ENCODE measurements at regions not wholly inside any gene's neighbourhood (a gene's known extent, or its start where the extent isn't known, plus 50 kb on each side); places are given as distances from the start of the nearest gene placed in this dataset.

GRCh38 chr9:90070931-90071660, 466.3 kb downstream of the GADD45G start:
- DNase-seq (ENCODE audit: low read depth, low spot score) (no peak), ATAC-seq (no peak)
- no peak overlapping the region for H3K4me3 ChIP-seq (replicated peaks in 1 of 2; ENCODE audit: low read depth in 1 of 2, low read length in 2 of 2)
- ChIA-PET RAD21 (ENCODE audit: low non-redundant PET in 1 of 2, low total read pairs in 2 of 2, uncharacterized antibody in 2 of 2, unreplicated experiment in 2 of 2) (no interaction called here), POLR2A (no interaction called here), CTCF (interaction anchor here (1.3 kb wide), 1 partner anchor 479 kb away, joined by 3 read pairs; no protein-coding TSS in a partner anchor)
- no peak overlapping the region for H3K4me2 ChIP-seq (ENCODE audit: low read length)
- H3K79me2 ChIP-seq (ENCODE audit: insufficient read depth, low read length), result no peaks in the 10 kb centered on the region
- H3K27me3 ChIP-seq (ENCODE audit: insufficient read depth, low read length), result peaks cover 42% of the 10 kb centered on the region
- H3K36me3 ChIP-seq (ENCODE audit: control insufficient read depth in 1 of 2, insufficient read depth in 2 of 2, low read length in 2 of 2), result no peaks in the 10 kb centered on the region
- H4K20me1 ChIP-seq (ENCODE audit: insufficient read depth), result 0 out of 2 replicates have a peak, but pooled peaks cover 5% of the 10 kb centered on the region
- H3K27ac ChIP-seq (ENCODE audit: low read depth, low read length), result no peak overlapping the region
- H3K4me1 ChIP-seq (ENCODE audit: control insufficient read depth in 1 of 2, insufficient read depth in 2 of 2, low read length in 2 of 2), result no peaks in the 10 kb centered on the region
- no peaks in the 10 kb centered on the region for H3K9me3 ChIP-seq (ENCODE audit: control insufficient read depth in 1 of 2, insufficient read depth in 1 of 2, low read depth in 1 of 2, low read length in 2 of 2)
- no peaks in the 10 kb centered on the region for H3K9me2 ChIP-seq (ENCODE audit: insufficient read depth)
- no peak overlapping the region for H3K9ac ChIP-seq (ENCODE audit: low read length)
- intact Hi-C loops (cut with micrococcal nuclease), result no loop called here
- BruUV-seq (replicated peaks), result no TSS peak
- H2AFZ ChIP-seq (ENCODE audit: low read depth, low read length, poor library complexity, severe bottlenecking), result no peak overlapping the region
- TF ChIP-seq ZNF274 (IDR thresholded peaks at IDR 0.05; ENCODE audit: low read depth, low read length) (no peak), JUND (IDR thresholded peaks at IDR 0.05) (no peak), REST (IDR thresholded peaks at IDR 0.05; ENCODE audit: low read depth) (no peak), YY1 (IDR thresholded peaks at IDR 0.05; ENCODE audit: extremely low read depth, insufficient replicate concordance, low read depth, low read length) (no peak), EGR1 (IDR thresholded peaks at IDR 0.05; ENCODE audit: low read depth) (no peak), EZH2 (IDR thresholded peaks at IDR 0.05) (no peak), ELF1 (IDR thresholded peaks at IDR 0.05; ENCODE audit: borderline replicate concordance, low read depth) (no peak), SRF (IDR thresholded peaks at IDR 0.05; ENCODE audit: low read depth) (no peak), MAX (IDR thresholded peaks at IDR 0.05) (no peak), POLR2AphosphoS5 (IDR thresholded peaks at IDR 0.05; ENCODE audit: low read depth, low read length) (no peak), CEBPB (IDR thresholded peaks at IDR 0.05; ENCODE audit: low read depth) (no peak), TCF7L2 (IDR thresholded peaks at IDR 0.05; ENCODE audit: borderline replicate concordance, extremely low read depth, insufficient read depth, insufficient read length) (no peak), CBX3 (IDR thresholded peaks at IDR 0.05; ENCODE audit: low read depth) (no peak)
